ENCODE measurements at regions not wholly inside any gene's neighbourhood (a gene's known extent, or its start where the extent isn't known, plus 50 kb on each side); places are given as distances from the start of the nearest gene placed in this dataset.

- intact Hi-C loops (cut with DNase I): no loop called here
- DNase-seq (no peak), ATAC-seq (no peak)
- no peak for TF ChIP-seq CTCF (IDR thresholded peaks at IDR 0.05)
- no peaks in the 10 kb centered on the region for H3K4me1 ChIP-seq
- H3K9me3 ChIP-seq: no peaks in the 10 kb centered on the region
- no peaks in the 10 kb centered on the region for H3K27me3 ChIP-seq
- H3K4me3 ChIP-seq: no peak overlapping the region
- no peaks in the 10 kb centered on the region for H3K36me3 ChIP-seq
- H3K27ac ChIP-seq: no peak overlapping the region
These were observed 1414.3 kb upstream of the ACO1 start for GRCh38 chr9:30970186-30970585.

GRCh38 chr9:30970812-30971211 lies 1413.6 kb upstream of the ACO1 start:
- H3K27me3 ChIP-seq: no peaks in the 10 kb centered on the region
- no peak for TF ChIP-seq CTCF (IDR thresholded peaks at IDR 0.05)
- DNase-seq (no peak), ATAC-seq (no peak)
- H3K4me1 ChIP-seq: no peaks in the 10 kb centered on the region
- H3K4me3 ChIP-seq: no peak overlapping the region
- H3K9me3 ChIP-seq: no peaks in the 10 kb centered on the region
- H3K27ac ChIP-seq: no peak overlapping the region
- H3K36me3 ChIP-seq: no peaks in the 10 kb centered on the region
- intact Hi-C loops (cut with DNase I): no loop called here

GRCh38 chr9:30972654-30973053 lies 1411.8 kb upstream of the ACO1 start:
- intact Hi-C loops (cut with DNase I): no loop called here
- no peaks in the 10 kb centered on the region for H3K36me3 ChIP-seq
- H3K27me3 ChIP-seq: no peaks in the 10 kb centered on the region
- TF ChIP-seq CTCF (IDR thresholded peaks at IDR 0.05): no peak
- DNase-seq (no peak), ATAC-seq (no peak)
- H3K9me3 ChIP-seq: no peaks in the 10 kb centered on the region
- H3K4me1 ChIP-seq: no peaks in the 10 kb centered on the region
- no peak overlapping the region for H3K27ac ChIP-seq
- H3K4me3 ChIP-seq: no peak overlapping the region

- no peaks in the 10 kb centered on the region for H3K36me3 ChIP-seq
- no peak for TF ChIP-seq CTCF (IDR thresholded peaks at IDR 0.05)
- peaks cover 0 to 12% of the 10 kb centered on the region in 2 donors for H3K9me3 ChIP-seq
- H3K27ac ChIP-seq: no peak overlapping the region
- intact Hi-C loops (cut with DNase I): no loop called here
- H3K27me3 ChIP-seq: no peaks in the 10 kb centered on the region
- no peak overlapping the region for H3K4me3 ChIP-seq
- no peak for ATAC-seq
- H3K4me1 ChIP-seq: no peaks in the 10 kb centered on the region
- DNase-seq: no peak
These were observed 1406.5 kb upstream of the ACO1 start for GRCh38 chr9:30977965-30978364.

- Histone ChIP-seq H3K9me3 (peaks cover 0 to 13% of the 10 kb centered on the region in 2 donors), H3K4me1 (no peaks in the 10 kb centered on the region), H3K4me3 (no peak overlapping the region), H3K27ac (no peak overlapping the region), H3K27me3 (no peaks in the 10 kb centered on the region), H3K36me3 (no peaks in the 10 kb centered on the region)
- ATAC-seq (no peak), DNase-seq (no peak)
- intact Hi-C loops (cut with DNase I): no loop called here
- no peak for TF ChIP-seq CTCF (IDR thresholded peaks at IDR 0.05)
These were observed 1402.1 kb upstream of the ACO1 start for GRCh38 chr9:30982301-30982700.
